ENCODE measurements at regions not wholly inside any gene's neighbourhood (a gene's known extent, or its start where the extent isn't known, plus 50 kb on each side); places are given as distances from the start of the nearest gene placed in this dataset.

DNA sequence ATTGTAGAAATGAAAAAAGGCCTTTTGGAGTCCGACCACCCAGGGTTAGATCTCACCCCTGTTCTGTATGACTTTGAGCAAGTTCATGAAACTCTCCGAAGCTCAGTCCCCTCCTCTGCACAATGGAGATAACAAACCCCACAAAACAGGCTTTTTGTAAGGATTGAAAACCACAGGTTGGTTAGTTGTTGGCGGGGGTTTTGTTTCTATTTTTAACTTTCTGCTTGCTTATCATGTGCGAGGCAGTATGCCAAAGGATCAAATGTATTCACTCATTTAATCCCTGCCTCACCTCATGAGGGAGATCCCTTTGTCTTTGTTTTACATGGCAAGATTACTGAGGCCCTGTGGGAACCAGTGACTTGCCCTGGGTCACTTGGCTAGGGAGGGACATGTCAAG is 539.1 kb downstream of the CDK5RAP2 start:
- peaks cover 28% of the 10 kb centered on the region for H3K4me1 Mint-ChIP-seq
- no peak overlapping the region for H3K4me3 Mint-ChIP-seq
- DNase-seq (ENCODE audit: low spot score) (no peak), ATAC-seq (no peak)
- TF ChIP-seq, protein P1, sequence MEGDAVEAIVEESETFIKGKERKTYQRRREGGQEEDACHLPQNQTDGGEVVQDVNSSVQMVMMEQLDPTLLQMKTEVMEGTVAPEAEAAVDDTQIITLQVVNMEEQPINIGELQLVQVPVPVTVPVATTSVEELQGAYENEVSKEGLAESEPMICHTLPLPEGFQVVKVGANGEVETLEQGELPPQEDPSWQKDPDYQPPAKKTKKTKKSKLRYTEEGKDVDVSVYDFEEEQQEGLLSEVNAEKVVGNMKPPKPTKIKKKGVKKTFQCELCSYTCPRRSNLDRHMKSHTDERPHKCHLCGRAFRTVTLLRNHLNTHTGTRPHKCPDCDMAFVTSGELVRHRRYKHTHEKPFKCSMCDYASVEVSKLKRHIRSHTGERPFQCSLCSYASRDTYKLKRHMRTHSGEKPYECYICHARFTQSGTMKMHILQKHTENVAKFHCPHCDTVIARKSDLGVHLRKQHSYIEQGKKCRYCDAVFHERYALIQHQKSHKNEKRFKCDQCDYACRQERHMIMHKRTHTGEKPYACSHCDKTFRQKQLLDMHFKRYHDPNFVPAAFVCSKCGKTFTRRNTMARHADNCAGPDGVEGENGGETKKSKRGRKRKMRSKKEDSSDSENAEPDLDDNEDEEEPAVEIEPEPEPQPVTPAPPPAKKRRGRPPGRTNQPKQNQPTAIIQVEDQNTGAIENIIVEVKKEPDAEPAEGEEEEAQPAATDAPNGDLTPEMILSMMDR (IDR thresholded peaks at IDR 0.05): no peak
- TF ChIP-seq FOXP1 (CRISPR knock-in tag; IDR thresholded peaks at IDR 0.05; ENCODE audit: borderline replicate concordance) (no peak), ZNF219 (CRISPR knock-in tag; IDR thresholded peaks at IDR 0.05; ENCODE audit: borderline replicate concordance) (no peak), E2F1 (CRISPR knock-in tag; IDR thresholded peaks at IDR 0.05) (no peak), CDX4 (CRISPR knock-in tag; IDR thresholded peaks at IDR 0.05; ENCODE audit: borderline replicate concordance) (no peak), ETV6 (CRISPR knock-in tag; IDR thresholded peaks at IDR 0.05) (no peak), SOX15 (CRISPR knock-in tag; IDR thresholded peaks at IDR 0.05) (no peak), IRF2 (CRISPR knock-in tag; IDR thresholded peaks at IDR 0.05; ENCODE audit: borderline replicate concordance, low read depth) (no peak), AFF4 (CRISPR knock-in tag; IDR thresholded peaks at IDR 0.05; ENCODE audit: borderline replicate concordance) (no peak), NFE2L1 (CRISPR knock-in tag; IDR thresholded peaks at IDR 0.05) (no peak), RELA (CRISPR knock-in tag; IDR thresholded peaks at IDR 0.05; ENCODE audit: borderline replicate concordance) (no peak)
- TF ChIP-seq, protein P2, sequence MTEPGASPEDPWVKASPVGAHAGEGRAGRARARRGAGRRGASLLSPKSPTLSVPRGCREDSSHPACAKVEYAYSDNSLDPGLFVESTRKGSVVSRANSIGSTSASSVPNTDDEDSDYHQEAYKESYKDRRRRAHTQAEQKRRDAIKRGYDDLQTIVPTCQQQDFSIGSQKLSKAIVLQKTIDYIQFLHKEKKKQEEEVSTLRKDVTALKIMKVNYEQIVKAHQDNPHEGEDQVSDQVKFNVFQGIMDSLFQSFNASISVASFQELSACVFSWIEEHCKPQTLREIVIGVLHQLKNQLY (CRISPR knock-in tag; IDR thresholded peaks at IDR 0.05): no peak
- no peaks in the 10 kb centered on the region for H3K27me3 Mint-ChIP-seq (ENCODE audit: low read depth)
- H3K9me3 Mint-ChIP-seq: no peaks in the 10 kb centered on the region
- no peaks in the 10 kb centered on the region for H3K36me3 Mint-ChIP-seq
- H3K27ac Mint-ChIP-seq: no peak overlapping the region
- ChIA-PET CTCF (interaction anchor here (0.9 kb wide), 1 partner anchor 68 kb away, joined by 5 read pairs; no protein-coding TSS in a partner anchor), POLR2A (no interaction called here)

DNA sequence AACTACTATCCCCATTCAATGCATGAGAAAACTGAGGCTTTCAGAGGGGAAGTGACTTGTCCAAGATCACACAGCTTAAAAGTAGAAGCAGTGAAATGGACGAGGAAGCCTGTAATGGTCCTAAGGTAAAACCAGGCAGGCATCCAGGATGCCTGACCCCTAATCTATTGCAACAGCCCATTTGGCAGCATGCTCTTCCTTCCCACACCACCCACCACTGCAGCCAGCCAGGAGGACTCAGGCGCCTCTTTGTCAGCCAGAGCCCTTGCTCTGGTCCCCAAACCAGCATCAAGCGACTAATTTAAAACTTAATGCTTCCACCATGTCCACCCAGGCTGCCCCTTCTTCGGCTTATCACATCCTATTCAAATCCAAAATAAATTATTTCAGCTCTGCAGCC is 541.6 kb downstream of the CDK5RAP2 start:
- Mint-ChIP-seq H3K27me3 (ENCODE audit: low read depth) (no peaks in the 10 kb centered on the region), H3K4me3 (no peak overlapping the region), H3K4me1 (peaks cover 19% of the 10 kb centered on the region), H3K9me3 (no peaks in the 10 kb centered on the region), H3K36me3 (no peaks in the 10 kb centered on the region), H3K27ac (no peak overlapping the region)
- ChIA-PET CTCF (no interaction called here), POLR2A (no interaction called here)
- ATAC-seq (no peak), DNase-seq (ENCODE audit: low spot score) (no peak)
- TF ChIP-seq TP53 (CRISPR knock-in tag; IDR thresholded peaks at IDR 0.05) (no peak), ZNF512 (CRISPR knock-in tag; IDR thresholded peaks at IDR 0.05; ENCODE audit: borderline replicate concordance) (no peak), CBFB (CRISPR knock-in tag; IDR thresholded peaks at IDR 0.05; ENCODE audit: low read depth) (no peak), IRF2 (CRISPR knock-in tag; IDR thresholded peaks at IDR 0.05; ENCODE audit: borderline replicate concordance, low read depth) (no peak), PRRX2 (CRISPR knock-in tag; IDR thresholded peaks at IDR 0.05) (no peak), OVOL2 (CRISPR knock-in tag; IDR thresholded peaks at IDR 0.05; ENCODE audit: borderline replicate concordance) (no peak), SMAD4 (CRISPR knock-in tag; IDR thresholded peaks at IDR 0.05) (no peak), JAZF1 (CRISPR knock-in tag; IDR thresholded peaks at IDR 0.05) (no peak), CREB1 (CRISPR knock-in tag; IDR thresholded peaks at IDR 0.05) (no peak), EMX1 (CRISPR knock-in tag; IDR thresholded peaks at IDR 0.05) (no peak), FOXJ3 (CRISPR knock-in tag; IDR thresholded peaks at IDR 0.05; ENCODE audit: borderline replicate concordance) (no peak), KAT7 (CRISPR knock-in tag; IDR thresholded peaks at IDR 0.05; ENCODE audit: borderline replicate concordance) (no peak), PRDM15 (CRISPR knock-in tag; IDR thresholded peaks at IDR 0.05) (no peak)
